Mesenchymal stem cell (in vitro differentiated cells and primary cell): ENCODE measurements at regions not wholly inside any gene's neighbourhood (a gene's known extent, or its start where the extent isn't known, plus 50 kb on each side); places are given as distances from the start of the nearest gene placed in this dataset.

Source experiments
- DNase-seq: peaks from one replicate; pipeline ENCODE4 v3.0.0-alpha.2; 2013
- H2AFZ ChIP-seq: one replicate; pipeline ENCODE4 v1.6.1; 2013; ENCODE audit warnings: low read depth, mild to moderate bottlenecking, control low read depth, inconsistent platforms, low read length, moderate library complexity
- H2AK5ac ChIP-seq: 2 replicates; pipeline ENCODE4 v1.6.1; 2013; ENCODE audit warnings: low read length, moderate library complexity, mild to moderate bottlenecking, inconsistent platforms; ENCODE audit not compliant: severe bottlenecking
- H2BK120ac ChIP-seq: one replicate; pipeline ENCODE4 v1.6.1; 2013; ENCODE audit warnings: low read depth, mild to moderate bottlenecking, inconsistent platforms, low read length, moderate library complexity
- H2BK12ac ChIP-seq, 2 experiments: one replicate each; pipeline ENCODE4 v1.6.1; 2013; ENCODE audit warnings: inconsistent platforms in 2 of 2, low read length in 2 of 2, mild to moderate bottlenecking in 2 of 2, moderate library complexity in 2 of 2, control low read depth in 1 of 2
- H2BK15ac ChIP-seq: one replicate; pipeline ENCODE4 v1.6.1; 2013; ENCODE audit warnings: mild to moderate bottlenecking, low read depth, inconsistent platforms; ENCODE audit not compliant: poor library complexity, severe bottlenecking
- H2BK5ac ChIP-seq: 2 replicates; pipeline ENCODE4 v1.6.1; 2013; ENCODE audit warnings: low read depth, mild to moderate bottlenecking, low read length, control low read depth, inconsistent platforms; ENCODE audit not compliant: poor library complexity, severe bottlenecking
- H3K14ac ChIP-seq, 2 experiments: one replicate each; pipeline ENCODE4 v1.6.1; 2013; ENCODE audit warnings: inconsistent platforms in 2 of 2, low read length in 2 of 2, control low read depth in 1 of 2, mild to moderate bottlenecking in 1 of 2, moderate library complexity in 1 of 2
- H3K18ac ChIP-seq, 2 experiments: one replicate each; pipeline ENCODE4 v1.6.1; 2013; ENCODE audit warnings: inconsistent platforms in 2 of 2, low read length in 2 of 2, control low read depth in 1 of 2, low read depth in 1 of 2, mild to moderate bottlenecking in 1 of 2
- H3K23ac ChIP-seq, 2 experiments: one replicate each; pipeline ENCODE4 v1.6.1; 2013; ENCODE audit warnings: inconsistent platforms in 2 of 2, low read length in 2 of 2, mild to moderate bottlenecking in 2 of 2, moderate library complexity in 2 of 2, control low read depth in 1 of 2
- H3K27ac ChIP-seq: 2 replicates; pipeline ENCODE4 v1.5.1; 2013; ENCODE audit warnings: mild to moderate bottlenecking, moderate library complexity, low read length, control low read depth, inconsistent platforms; ENCODE audit not compliant: poor library complexity, severe bottlenecking
- H3K27me3 ChIP-seq, 2 experiments: 2 replicates each; pipeline versions ENCODE4 v1.6.1 to v1.7.0; 2013; ENCODE audit warnings: low read length in 2 of 2, mild to moderate bottlenecking in 2 of 2, moderate library complexity in 2 of 2, control low read depth in 1 of 2, inconsistent platforms in 1 of 2; ENCODE audit not compliant: control insufficient read depth in 1 of 2, insufficient read depth in 1 of 2
- H3K36me3 ChIP-seq, 2 experiments: 2 replicates each; pipeline versions ENCODE4 v1.6.1 to v1.7.0; 2013; ENCODE audit warnings: low read length in 2 of 2, control low read depth in 1 of 2, inconsistent platforms in 1 of 2, low read depth in 1 of 2, mild to moderate bottlenecking in 1 of 2; ENCODE audit not compliant: insufficient read depth in 2 of 2, control insufficient read depth in 1 of 2
- H3K4ac ChIP-seq, 2 experiments: one replicate each; pipeline ENCODE4 v1.6.1; 2013; ENCODE audit warnings: inconsistent platforms in 2 of 2, low read length in 2 of 2, mild to moderate bottlenecking in 2 of 2, moderate library complexity in 2 of 2, control low read depth in 1 of 2, low read depth in 1 of 2
- H3K4me1 ChIP-seq: 2 replicates; pipeline ENCODE4 v1.6.1; 2013; ENCODE audit warnings: low read depth, low read length, control low read depth; ENCODE audit not compliant: control insufficient read depth, insufficient read depth
- H3K4me2 ChIP-seq: 2 replicates; pipeline ENCODE4 v1.6.1; 2013; ENCODE audit warnings: low read length, mild to moderate bottlenecking, inconsistent platforms; ENCODE audit not compliant: poor library complexity, severe bottlenecking
- H3K4me3 ChIP-seq, 2 experiments: 2 replicates each; pipeline versions ENCODE4 v1.5.1 to v1.7.0; 2013; ENCODE audit warnings: low read length in 2 of 2, mild to moderate bottlenecking in 2 of 2, control low read depth in 1 of 2, low read depth in 1 of 2; ENCODE audit not compliant: insufficient read depth in 1 of 2
- H3K79me1 ChIP-seq: replicated peaks from 2 replicates; pipeline ENCODE4 v1.6.1; 2013; ENCODE audit warnings: mild to moderate bottlenecking, control low read depth, low read length, inconsistent platforms; ENCODE audit not compliant: poor library complexity, severe bottlenecking
- H3K9ac ChIP-seq: 2 replicates; pipeline ENCODE4 v1.7.0; 2013; ENCODE audit warnings: mild to moderate bottlenecking, low read length, moderate library complexity
- H3K9me3 ChIP-seq: 2 replicates; pipeline ENCODE4 v1.7.0; 2013; ENCODE audit warnings: mild to moderate bottlenecking, low read length; ENCODE audit not compliant: control insufficient read depth
- H4K8ac ChIP-seq: one replicate; pipeline ENCODE4 v1.6.1; 2013; ENCODE audit warnings: inconsistent platforms, mild to moderate bottlenecking, low read length, moderate library complexity
- H4K91ac ChIP-seq: one replicate; pipeline ENCODE4 v1.6.1; 2013; ENCODE audit warnings: mild to moderate bottlenecking, low read length, inconsistent platforms
- WGBS: methylation state at CpG from one replicate; pipeline ENCODE4 v1.1.7; 2013; ENCODE audit warnings: mixed read lengths; 5-methylcytosine and 5-hydroxymethylcytosine counted together

DNA sequence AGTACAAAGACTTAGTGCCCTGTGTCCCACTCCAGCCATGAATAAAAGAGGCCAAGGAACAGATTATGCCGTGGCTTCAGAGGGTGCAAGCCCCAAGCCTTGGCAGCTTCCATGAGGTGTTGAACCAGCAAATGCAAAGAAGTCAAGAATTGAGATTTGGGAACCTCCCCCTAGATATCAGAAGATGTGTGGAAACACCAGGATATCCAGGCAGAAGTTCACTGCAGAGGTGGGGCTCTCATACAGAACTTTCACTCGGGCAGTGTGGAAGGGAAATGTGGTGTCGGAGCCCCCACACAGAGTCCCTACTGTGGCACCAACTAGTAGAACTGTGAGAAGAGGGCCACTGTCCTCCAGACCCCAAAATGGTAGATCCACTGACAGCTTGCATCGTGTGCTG is 2421.4 kb downstream of the PCDH9 start:
- no peak overlapping the region for H3K27ac ChIP-seq
- no peak overlapping the region for H3K4me3 ChIP-seq

GRCh38 chr13:64801768-64802167 is 2428.4 kb downstream of the PCDH9 start:
- H2AFZ ChIP-seq = no peak overlapping the region
- no peak overlapping the region for H2BK120ac ChIP-seq
- H4K8ac ChIP-seq = no peak overlapping the region
- no peak overlapping the region for H3K4ac ChIP-seq
- H2BK12ac ChIP-seq = no peak overlapping the region
- H3K27me3 ChIP-seq = no peaks in the 10 kb centered on the region
- H3K27ac ChIP-seq = no peak overlapping the region
- no peak overlapping the region for H2BK15ac ChIP-seq
- H3K4me1 ChIP-seq = no peaks in the 10 kb centered on the region
- H4K91ac ChIP-seq = no peak overlapping the region
- DNase-seq = no peak
- H3K23ac ChIP-seq = no peak overlapping the region
- H3K9ac ChIP-seq = no peak overlapping the region
- WGBS = no CpG with 5 or more reads among the region's 4 CpGs
- H3K4me3 ChIP-seq = no peak overlapping the region
- H3K4me2 ChIP-seq = no peak overlapping the region
- no peaks in the 10 kb centered on the region for H3K9me3 ChIP-seq
- H2AK5ac ChIP-seq = no peak overlapping the region
- no peak overlapping the region for H3K18ac ChIP-seq
- H3K14ac ChIP-seq = no peak overlapping the region
- H2BK5ac ChIP-seq = no peak overlapping the region
- no peaks in the 10 kb centered on the region for H3K79me1 ChIP-seq
- no peaks in the 10 kb centered on the region for H3K36me3 ChIP-seq

More for the DNA sequence above, 2421.4 kb downstream of the PCDH9 start:
- peaks cover 9% of the 10 kb centered on the region for H3K9me3 ChIP-seq
- H3K79me1 ChIP-seq = no peaks in the 10 kb centered on the region
- H2AFZ ChIP-seq = no peak overlapping the region
- no peak overlapping the region for H2AK5ac ChIP-seq
- no peak overlapping the region for H2BK120ac ChIP-seq
- 97% methylated on average over 4 of the region's 4 CpGs for WGBS
- no peaks in the 10 kb centered on the region for H3K27me3 ChIP-seq
- H2BK5ac ChIP-seq = no peak overlapping the region
- no peak overlapping the region for H4K8ac ChIP-seq
- H3K14ac ChIP-seq = no peak overlapping the region
- H2BK15ac ChIP-seq = no peak overlapping the region
- H4K91ac ChIP-seq = no peak overlapping the region
- no peak overlapping the region for H3K4ac ChIP-seq
- no peaks in the 10 kb centered on the region for H3K36me3 ChIP-seq
- H3K18ac ChIP-seq = no peak overlapping the region
- no peaks in the 10 kb centered on the region for H3K4me1 ChIP-seq
- H2BK12ac ChIP-seq = no peak overlapping the region
- DNase-seq = no peak
- H3K9ac ChIP-seq = no peak overlapping the region
- H3K23ac ChIP-seq = no peak overlapping the region
- H3K4me2 ChIP-seq = no peak overlapping the region

GRCh38 chr13:64798422-64798821 is 2431.7 kb downstream of the PCDH9 start:
- no peak overlapping the region for H4K91ac ChIP-seq
- H4K8ac ChIP-seq = no peak overlapping the region
- DNase-seq = no peak
- H3K27ac ChIP-seq = no peak overlapping the region
- no peaks in the 10 kb centered on the region for H3K4me1 ChIP-seq
- H2BK12ac ChIP-seq = no peak overlapping the region
- no peak overlapping the region for H3K4me2 ChIP-seq
- no peak overlapping the region for H3K18ac ChIP-seq
- no peaks in the 10 kb centered on the region for H3K79me1 ChIP-seq
- WGBS = 100% methylated on average over 1 of the region's 4 CpGs
- H2AFZ ChIP-seq = no peak overlapping the region
- H3K9ac ChIP-seq = no peak overlapping the region
- H3K4ac ChIP-seq = no peak overlapping the region
- H2BK120ac ChIP-seq = no peak overlapping the region
- H3K9me3 ChIP-seq = no peaks in the 10 kb centered on the region
- no peaks in the 10 kb centered on the region for H3K36me3 ChIP-seq
- no peaks in the 10 kb centered on the region for H3K27me3 ChIP-seq
- no peak overlapping the region for H3K4me3 ChIP-seq
- H3K14ac ChIP-seq = no peak overlapping the region
- no peak overlapping the region for H2BK15ac ChIP-seq
- no peak overlapping the region for H3K23ac ChIP-seq
- no peak overlapping the region for H2AK5ac ChIP-seq
- no peak overlapping the region for H2BK5ac ChIP-seq

- DNase-seq = no peak
- Histone ChIP-seq H3K9ac (no peak overlapping the region), H3K36me3 (no peaks in the 10 kb centered on the region), H3K14ac (no peak overlapping the region), H3K27me3 (no peaks in the 10 kb centered on the region), H3K4ac (no peak overlapping the region), H3K4me3 (no peak overlapping the region), H2BK5ac (no peak overlapping the region), H2AFZ (no peak overlapping the region), H3K27ac (no peak overlapping the region), H3K4me2 (no peak overlapping the region), H2BK12ac (no peak overlapping the region), H4K8ac (no peak overlapping the region), H2BK15ac (no peak overlapping the region), H3K23ac (no peak overlapping the region), H2AK5ac (no peak overlapping the region), H3K9me3 (no peaks in the 10 kb centered on the region), H3K4me1 (no peaks in the 10 kb centered on the region), H2BK120ac (no peak overlapping the region), H3K79me1 (no peaks in the 10 kb centered on the region), H4K91ac (no peak overlapping the region), H3K18ac (no peak overlapping the region)
- WGBS = 94% methylated on average over 2 of the region's 3 CpGs
These were observed 2436.5 kb downstream of the PCDH9 start for GRCh38 chr13:64793592-64793991.
